Ramos (cell line): ENCODE measurements at regions not wholly inside any gene's neighbourhood (a gene's known extent, or its start where the extent isn't known, plus 50 kb on each side); places are given as distances from the start of the nearest gene placed in this dataset.

Experiments used
- in situ Hi-C: fragments of 300-500 bp; cut with MboI; formaldehyde crosslinking; loops from one replicate; pipeline ENCODE4 v1.14.3; 2022; ENCODE audit warnings: low sequenced_read_pairs; ENCODE audit not compliant: unreplicated experiment

- in situ Hi-C loops, result no loop called here
These were observed 103.3 kb upstream of the TOP3B start for GRCh38 chr22:22085702-22086500.

- in situ Hi-C loops, result no loop called here
These were observed 101.6 kb upstream of the TOP3B start for GRCh38 chr22:22084089-22084711.

GRCh38 chr22:22082960-22083359, 100.4 kb upstream of the TOP3B start:
- in situ Hi-C loops, result no loop called here

- in situ Hi-C loops, result no loop called here
These were observed 99.7 kb upstream of the TOP3B start for GRCh38 chr22:22082229-22082835.

- in situ Hi-C loops, result no loop called here
These were observed 97.7 kb upstream of the TOP3B start for GRCh38 chr22:22080270-22080669.

- in situ Hi-C loops, result no loop called here
These were observed 97.0 kb upstream of the TOP3B start for GRCh38 chr22:22079404-22080148.

- in situ Hi-C loops, result no loop called here
These were observed 95.7 kb upstream of the TOP3B start for GRCh38 chr22:22078329-22078728.

- in situ Hi-C loops, result no loop called here
These were observed 94.5 kb upstream of the TOP3B start for GRCh38 chr22:22076932-22077703.

GRCh38 chr22:22076361-22076760, 93.8 kb upstream of the TOP3B start:
- in situ Hi-C loops, result no loop called here

GRCh38 chr22:22075382-22076163, 93.0 kb upstream of the TOP3B start:
- in situ Hi-C loops, result no loop called here

- in situ Hi-C loops, result no loop called here
These were observed 92.2 kb upstream of the TOP3B start for GRCh38 chr22:22074634-22075381.

- in situ Hi-C loops, result no loop called here
These were observed 91.4 kb upstream of the TOP3B start for GRCh38 chr22:22073769-22074561.

- in situ Hi-C loops, result no loop called here
These were observed 89.7 kb upstream of the TOP3B start for GRCh38 chr22:22072169-22072836.

GRCh38 chr22:22071455-22071854, 88.9 kb upstream of the TOP3B start:
- in situ Hi-C loops, result no loop called here

- in situ Hi-C loops, result no loop called here
These were observed 87.8 kb upstream of the TOP3B start for GRCh38 chr22:22070371-22070824.

GRCh38 chr22:22069450-22070370, 87.1 kb upstream of the TOP3B start:
- in situ Hi-C loops, result no loop called here
